IPS-18c (cell line): ENCODE measurements at regions not wholly inside any gene's neighbourhood (a gene's known extent, or its start where the extent isn't known, plus 50 kb on each side); places are given as distances from the start of the nearest gene placed in this dataset.
"Not testable (repeated sequence)": the region's sequence is repeated elsewhere in the genome, so short reads cannot be mapped to it uniquely, and the experiment has no call there.

ENCODE experiments used
- H3K4me3 ChIP-seq: 2 replicates; pipeline ENCODE4 v1.7.0; 2013; ENCODE audit warnings: low read depth, mild to moderate bottlenecking, low read length, moderate library complexity; ENCODE audit not compliant: insufficient read depth
- H3K9me3 ChIP-seq: one replicate; pipeline ENCODE4 v1.6.1; 2013; ENCODE audit warnings: mild to moderate bottlenecking, low read length, moderate library complexity; ENCODE audit not compliant: control insufficient read depth, insufficient read depth

DNA sequence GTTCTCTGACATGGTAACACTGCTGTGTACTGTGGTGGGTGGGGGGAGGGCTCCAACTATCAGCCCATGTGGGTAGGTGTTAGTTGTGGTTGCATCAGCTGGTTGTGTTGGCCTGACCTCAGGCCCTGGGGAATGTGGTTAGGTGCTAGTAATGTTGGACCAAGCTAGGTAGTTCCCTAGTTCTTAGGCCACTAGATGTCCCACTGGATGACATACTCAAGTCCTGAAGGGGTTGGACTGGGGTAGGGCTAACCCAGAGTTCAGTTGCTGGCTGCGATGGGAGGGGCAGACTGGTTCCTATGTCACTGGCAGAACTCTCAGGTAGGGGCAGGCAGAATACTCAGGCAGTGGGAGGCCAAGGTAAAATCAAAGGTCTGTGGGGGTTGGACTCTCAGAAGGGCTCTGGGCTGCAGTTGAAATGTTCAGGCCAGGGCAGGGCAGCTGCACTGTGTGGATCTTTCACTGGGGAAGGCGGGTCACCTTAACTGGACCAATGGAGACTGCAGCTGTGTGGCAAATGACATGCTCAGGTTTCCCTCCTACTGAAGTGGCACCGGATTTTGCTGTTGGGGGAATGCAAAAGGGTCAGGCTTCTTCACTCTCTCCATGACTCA, 870.7 kb downstream of the LRRIQ3 start:
- Histone ChIP-seq H3K9me3 (no peaks in the 10 kb centered on the region), H3K4me3 (no peak overlapping the region)

- Histone ChIP-seq H3K4me3 (no peak overlapping the region), H3K9me3 (no peaks in the 10 kb centered on the region)
Observed at GRCh38 chr1:73326663-73327062, 871.3 kb downstream of the LRRIQ3 start.

DNA sequence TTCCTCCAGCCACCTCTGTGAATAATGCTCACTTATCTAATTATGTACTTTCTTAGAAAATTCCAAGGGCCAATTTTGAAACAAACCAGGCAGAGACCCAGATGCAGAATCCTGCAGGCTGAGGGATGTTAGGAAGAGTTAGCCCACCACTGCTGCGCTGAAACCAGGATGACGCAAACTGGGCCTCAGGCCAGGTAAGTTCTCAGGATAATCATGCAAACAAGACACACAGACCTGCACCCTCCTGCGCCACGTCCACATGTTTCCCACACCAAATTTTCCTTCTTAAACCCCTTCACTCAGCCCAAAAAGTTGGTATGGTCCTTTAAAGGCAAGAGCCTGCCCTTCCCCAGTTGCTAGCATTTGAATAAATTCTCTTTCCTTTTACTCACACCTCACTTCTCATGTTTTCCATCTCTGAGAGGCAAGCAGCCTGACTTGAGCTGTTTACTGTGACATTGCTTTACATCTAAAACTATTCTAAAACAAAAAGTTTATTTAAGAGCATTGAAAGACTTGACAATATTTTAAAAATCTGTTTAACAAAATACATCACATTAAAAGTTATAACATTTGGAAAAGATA, 887.1 kb downstream of the LRRIQ3 start:
- no peaks in the 10 kb centered on the region for H3K9me3 ChIP-seq
- no peak overlapping the region for H3K4me3 ChIP-seq

DNA sequence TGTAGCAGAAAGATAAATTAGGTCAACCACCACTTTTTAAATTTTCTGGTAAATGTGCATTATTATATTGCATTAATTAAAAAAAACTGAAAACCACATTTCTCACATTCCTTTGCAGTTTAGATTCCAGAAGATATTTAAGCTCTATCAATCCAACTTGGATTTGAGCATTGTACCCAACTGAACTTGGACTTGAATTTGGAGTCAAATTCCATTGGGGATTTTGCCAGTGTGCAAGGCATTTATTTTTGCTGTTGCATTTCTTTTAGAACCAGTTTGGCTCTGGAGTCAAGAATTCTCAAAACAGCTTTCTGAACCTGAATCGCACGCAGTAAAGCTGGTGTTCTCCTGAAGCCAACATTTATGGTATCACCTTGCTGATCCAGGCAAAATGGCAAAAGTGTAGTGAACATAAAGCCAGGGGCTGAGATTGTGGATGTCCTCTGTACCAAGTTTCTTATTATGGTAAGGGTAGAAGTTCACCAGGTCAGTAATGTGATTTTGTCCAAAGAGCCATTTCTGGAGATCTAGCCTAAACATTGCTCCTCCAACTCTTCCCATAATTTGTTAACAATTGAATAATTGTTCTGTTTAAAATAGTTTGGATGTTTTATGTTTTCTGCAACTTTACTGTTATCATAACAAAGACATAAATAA, 890.9 kb downstream of the LRRIQ3 start:
- H3K4me3 ChIP-seq = no peak overlapping the region
- no peaks in the 10 kb centered on the region for H3K9me3 ChIP-seq

DNA sequence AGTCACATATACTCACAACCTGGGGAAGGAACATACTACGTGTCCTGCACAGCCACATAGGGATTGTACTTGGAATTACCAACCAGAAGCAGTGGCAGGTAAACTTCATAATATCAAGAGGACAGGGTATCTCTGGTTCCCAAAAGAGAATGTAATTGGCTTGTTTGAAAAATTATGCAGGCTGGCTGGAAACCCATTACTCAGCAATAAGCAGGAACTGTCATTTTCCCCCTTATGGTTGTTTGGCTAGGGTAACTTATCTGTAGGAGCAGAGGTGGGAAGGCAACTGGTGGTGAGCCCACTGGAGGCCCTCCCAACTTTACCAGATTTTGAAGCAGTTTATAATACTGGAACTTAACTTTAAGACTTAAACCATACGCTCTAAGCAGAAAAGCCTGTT, 924.1 kb downstream of the LRRIQ3 start:
- H3K9me3 ChIP-seq = peaks cover 2% of the 10 kb centered on the region
- no peak overlapping the region for H3K4me3 ChIP-seq

DNA sequence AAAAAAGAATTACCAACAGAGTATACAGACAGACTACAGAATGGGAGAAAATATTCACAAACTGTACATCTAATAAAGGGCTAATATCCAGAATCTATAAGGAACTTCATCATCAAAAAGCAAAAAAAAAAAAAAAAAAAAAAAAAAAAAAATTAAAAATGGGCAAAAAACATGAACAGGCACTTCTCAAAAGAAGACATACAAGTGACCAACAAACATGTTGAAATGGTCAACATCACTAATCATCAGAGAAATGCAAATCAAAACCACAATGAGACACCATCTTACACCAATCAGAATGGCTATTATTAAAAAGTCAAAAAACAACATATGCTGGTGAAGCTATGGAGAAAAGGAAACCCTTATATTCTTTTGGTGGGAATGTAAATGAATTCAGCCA, 952.8 kb downstream of the LRRIQ3 start:
- H3K9me3 ChIP-seq = not testable (repeated sequence)

GRCh38 chr1:73218995-73219546, 936.7 kb upstream of the NEGR1 start:
- Histone ChIP-seq H3K4me3 (no peak overlapping the region), H3K9me3 (peaks cover 5% of the 10 kb centered on the region)

More for the DNA sequence above, 952.8 kb downstream of the LRRIQ3 start:
- not testable (repeated sequence) for H3K4me3 ChIP-seq

DNA sequence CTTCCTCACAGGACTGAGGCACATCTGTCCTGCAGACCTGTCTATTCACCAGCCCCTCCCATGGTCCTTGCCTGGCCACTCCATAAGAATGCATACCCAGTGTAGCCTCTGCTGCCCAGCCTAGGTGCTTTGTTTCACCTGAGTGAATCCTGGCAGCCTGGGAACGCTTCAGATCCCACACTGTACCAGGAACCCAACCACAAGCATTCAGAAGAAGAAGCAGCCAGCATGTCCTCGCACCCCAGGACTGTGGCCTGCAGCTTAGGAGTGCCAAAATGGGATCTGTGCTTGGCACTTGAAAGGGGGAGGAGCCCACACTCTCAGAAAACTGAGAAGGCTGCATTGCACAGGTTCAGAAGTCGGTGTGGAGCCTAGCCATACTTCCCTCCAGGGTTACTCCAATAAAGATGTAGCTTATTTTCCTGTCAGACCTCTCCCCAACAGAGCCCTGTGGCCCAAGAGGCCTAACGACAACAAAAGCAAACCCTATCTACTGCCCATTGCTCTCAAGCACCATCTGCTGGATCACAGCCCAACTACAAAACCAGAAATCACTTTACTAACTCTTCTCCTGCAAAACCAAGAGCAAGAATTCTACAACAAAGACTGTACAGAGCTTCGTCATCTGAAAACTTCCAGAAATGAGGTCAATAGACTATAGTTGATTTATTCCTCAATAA, 923.1 kb upstream of the NEGR1 start:
- H3K4me3 ChIP-seq = no peak overlapping the region
- H3K9me3 ChIP-seq = peaks cover 4% of the 10 kb centered on the region

DNA sequence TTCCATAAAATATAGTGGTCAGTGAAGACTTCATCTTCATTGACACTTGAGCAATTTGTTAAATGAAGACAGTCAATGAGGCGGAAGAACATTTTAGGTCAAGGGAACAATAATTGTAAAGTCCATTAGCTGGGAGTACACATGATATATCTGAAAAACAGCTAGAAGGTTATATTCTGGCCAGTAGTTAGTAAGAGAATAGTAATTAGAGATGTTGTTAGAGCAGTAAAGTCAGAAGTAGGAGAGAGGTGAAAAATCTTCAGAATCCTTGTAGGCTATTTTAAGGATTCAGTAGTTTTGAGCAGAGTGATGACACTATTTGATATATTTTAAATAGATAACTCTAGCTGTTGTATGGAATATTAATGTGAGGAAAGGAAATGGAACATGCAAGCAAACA, 915.6 kb upstream of the NEGR1 start:
- Histone ChIP-seq H3K9me3 (no peaks in the 10 kb centered on the region), H3K4me3 (no peak overlapping the region)

- H3K9me3 ChIP-seq = no peaks in the 10 kb centered on the region
- H3K4me3 ChIP-seq = no peak overlapping the region
Observed at GRCh38 chr1:73194965-73195364, 912.6 kb upstream of the NEGR1 start.

DNA sequence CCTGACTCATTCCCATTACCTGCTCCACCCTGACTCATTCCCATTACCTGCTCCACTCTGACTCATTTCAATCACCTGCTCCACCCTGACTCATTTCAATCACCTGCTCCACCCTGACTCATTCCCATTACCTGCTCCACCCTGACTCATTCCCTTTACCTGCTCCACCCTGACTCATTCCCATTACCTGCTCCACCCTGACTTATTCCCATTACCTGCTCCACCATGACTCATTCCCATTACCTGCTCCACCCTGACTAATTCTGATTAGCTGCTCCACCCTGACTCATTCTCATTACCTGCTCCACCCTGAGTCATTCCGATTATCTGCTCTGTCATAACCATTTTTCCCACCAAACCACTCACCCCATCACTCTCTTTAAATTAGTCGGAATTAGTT, 901.2 kb upstream of the NEGR1 start:
- not testable (repeated sequence) for H3K4me3 ChIP-seq, H3K9me3 ChIP-seq

GRCh38 chr1:73181190-73181540, 898.8 kb upstream of the NEGR1 start:
- Histone ChIP-seq H3K4me3 (no peak overlapping the region), H3K9me3 (peaks cover 2% of the 10 kb centered on the region)

DNA sequence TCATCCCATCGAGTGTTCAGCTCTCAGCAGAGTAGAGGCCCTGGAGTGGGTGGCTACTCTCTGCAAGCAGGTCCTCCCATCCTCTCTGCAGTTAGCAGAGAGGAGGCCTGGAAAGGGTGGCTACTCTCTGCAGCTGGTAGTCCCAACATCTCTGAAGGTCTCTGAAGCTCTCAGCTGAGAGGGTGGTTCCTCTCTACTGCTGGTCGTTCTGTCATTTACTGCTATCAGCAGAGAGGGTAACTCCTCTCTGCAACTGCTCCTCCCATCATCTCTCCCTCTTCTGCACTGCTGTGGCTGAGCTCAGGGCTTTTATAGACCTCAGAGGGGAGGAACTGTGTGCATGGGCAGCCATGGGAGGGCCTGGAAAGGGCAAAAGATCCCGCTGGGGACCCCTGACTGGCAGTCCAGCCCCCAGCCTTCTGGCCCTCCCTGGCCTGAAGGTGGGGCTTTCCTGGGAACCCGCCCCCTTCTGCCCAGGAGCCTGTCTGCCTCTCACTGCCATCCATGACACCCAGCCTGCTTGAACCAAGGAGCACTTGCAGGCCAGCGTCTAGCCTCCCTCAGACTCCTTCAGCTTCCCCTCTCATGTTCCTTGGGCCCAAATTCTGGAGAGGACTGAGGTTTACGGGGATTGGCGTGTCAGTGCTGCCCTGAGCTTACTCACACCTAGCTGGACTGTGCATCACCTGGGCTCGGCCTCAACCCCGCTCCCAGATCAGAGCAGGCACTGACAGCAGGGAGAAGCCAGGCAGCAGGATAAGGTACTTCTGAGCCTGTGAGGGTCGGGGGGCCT, 898.3 kb upstream of the NEGR1 start:
- Histone ChIP-seq H3K4me3 (no peak overlapping the region), H3K9me3 (peaks cover 2% of the 10 kb centered on the region)

GRCh38 chr1:73176902-73177301, 894.6 kb upstream of the NEGR1 start:
- Histone ChIP-seq H3K4me3 (no peak overlapping the region), H3K9me3 (no peaks in the 10 kb centered on the region)

DNA sequence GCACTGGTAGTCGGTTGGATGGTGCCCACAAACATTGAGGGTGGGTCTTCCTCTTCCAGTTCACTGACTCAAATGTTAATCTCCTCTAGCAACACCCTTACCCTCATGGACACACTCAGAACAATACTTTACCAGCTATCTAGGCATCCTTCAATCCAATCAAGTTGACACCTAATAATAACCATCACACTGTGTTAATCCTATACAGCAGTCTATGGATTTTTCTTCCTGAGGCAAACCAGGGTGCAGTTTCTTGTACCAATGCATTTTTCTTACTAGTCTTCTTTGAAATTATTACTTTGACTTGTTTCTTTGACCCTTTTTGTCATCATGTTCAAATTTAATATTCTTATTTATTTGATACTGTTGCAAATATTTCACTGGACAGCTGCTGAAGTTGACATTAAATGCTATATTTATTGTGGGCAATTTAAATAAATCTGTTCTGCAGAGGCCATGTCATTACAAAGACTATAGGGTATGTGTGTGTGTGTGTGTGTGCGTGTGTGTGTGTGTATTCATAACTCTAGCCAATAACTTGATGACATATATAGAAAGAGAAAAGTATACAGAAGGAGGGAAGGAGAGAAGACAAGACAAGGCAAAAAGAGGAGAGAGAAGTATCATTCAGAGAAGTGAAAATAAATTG, 884.8 kb upstream of the NEGR1 start:
- Histone ChIP-seq H3K9me3 (no peaks in the 10 kb centered on the region), H3K4me3 (no peak overlapping the region)

GRCh38 chr1:73162564-73162963, 880.2 kb upstream of the NEGR1 start:
- H3K9me3 ChIP-seq = no peaks in the 10 kb centered on the region
- H3K4me3 ChIP-seq = no peak overlapping the region

- Histone ChIP-seq H3K4me3 (no peak overlapping the region), H3K9me3 (no peaks in the 10 kb centered on the region)
Observed at GRCh38 chr1:73161418-73161817, 879.1 kb upstream of the NEGR1 start.
